ENCODE measurements at regions not wholly inside any gene's neighbourhood (a gene's known extent, or its start where the extent isn't known, plus 50 kb on each side); places are given as distances from the start of the nearest gene placed in this dataset.
"Not testable (repeated sequence)": the region's sequence is repeated elsewhere in the genome, so short reads cannot be mapped to it uniquely, and the experiment has no call there.

DNA sequence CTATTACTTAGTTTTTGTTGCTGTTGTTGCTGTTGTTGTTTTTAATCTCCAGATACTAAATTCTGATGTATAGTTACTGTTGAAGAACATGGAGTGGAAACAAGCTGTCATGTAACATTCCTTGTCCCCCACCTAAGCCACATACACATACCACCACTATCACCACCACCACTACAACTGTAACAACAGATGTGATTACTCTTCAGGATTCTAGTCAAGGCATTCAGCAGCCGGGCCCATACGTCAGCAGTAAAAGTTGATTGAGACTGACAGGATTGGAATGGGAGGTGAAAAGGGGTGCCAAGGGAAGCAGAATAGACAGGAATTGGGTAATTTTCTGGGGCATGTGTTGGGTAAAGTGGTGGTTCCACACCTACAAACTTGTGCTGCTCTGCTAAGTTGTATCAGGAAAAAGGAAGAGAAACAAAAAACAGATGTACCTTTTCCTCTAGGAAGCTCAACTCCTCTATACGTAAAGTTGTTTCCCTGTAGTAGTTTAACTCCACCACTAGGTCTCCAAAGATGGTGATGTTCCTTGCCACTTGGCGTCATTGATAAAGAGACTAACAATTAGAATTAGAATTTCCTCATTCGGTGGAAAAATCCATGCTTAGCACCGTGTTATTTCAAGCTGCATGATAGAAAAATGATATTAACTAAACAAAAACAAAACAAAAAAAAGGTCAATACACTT, 138.6 kb downstream of the ARRDC3 start:
- H3K27ac ChIP-seq: peak overlapping the region; percentile 54 to 72
- no peak overlapping the region for H3K4me3 ChIP-seq
- no peaks in the 10 kb centered on the region for H3K36me3 ChIP-seq

DNA sequence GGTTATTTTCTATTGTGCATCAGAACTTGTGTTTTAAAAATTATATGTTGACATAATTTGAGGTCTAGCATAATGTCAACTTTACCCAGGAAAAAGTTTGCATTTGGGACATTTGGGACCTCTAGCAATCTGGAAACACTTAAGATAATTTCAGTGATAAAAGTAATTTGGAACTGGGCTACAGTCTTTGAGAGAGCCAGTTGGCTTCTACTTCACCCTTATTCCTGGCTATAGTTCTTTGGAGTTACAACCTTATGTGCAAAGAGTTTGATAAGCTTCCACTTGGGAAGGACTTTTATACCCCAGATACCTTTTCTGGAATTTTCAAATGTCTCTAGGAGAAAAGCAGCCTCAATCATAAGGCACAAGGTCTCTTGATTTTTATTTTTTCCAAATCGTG, 139.3 kb downstream of the ARRDC3 start:
- Histone ChIP-seq H3K27ac (peak overlapping the region in 1 of 2 donors; percentile 72), H3K36me3 (no peaks in the 10 kb centered on the region), H3K9me3 (peaks cover 0 to 8% of the 10 kb centered on the region in 2 donors), H3K4me3 (no peak overlapping the region), H3K27me3 (no peaks in the 10 kb centered on the region), H3K4me1 (no peaks in the 10 kb centered on the region)
- TF ChIP-seq, protein P1, sequence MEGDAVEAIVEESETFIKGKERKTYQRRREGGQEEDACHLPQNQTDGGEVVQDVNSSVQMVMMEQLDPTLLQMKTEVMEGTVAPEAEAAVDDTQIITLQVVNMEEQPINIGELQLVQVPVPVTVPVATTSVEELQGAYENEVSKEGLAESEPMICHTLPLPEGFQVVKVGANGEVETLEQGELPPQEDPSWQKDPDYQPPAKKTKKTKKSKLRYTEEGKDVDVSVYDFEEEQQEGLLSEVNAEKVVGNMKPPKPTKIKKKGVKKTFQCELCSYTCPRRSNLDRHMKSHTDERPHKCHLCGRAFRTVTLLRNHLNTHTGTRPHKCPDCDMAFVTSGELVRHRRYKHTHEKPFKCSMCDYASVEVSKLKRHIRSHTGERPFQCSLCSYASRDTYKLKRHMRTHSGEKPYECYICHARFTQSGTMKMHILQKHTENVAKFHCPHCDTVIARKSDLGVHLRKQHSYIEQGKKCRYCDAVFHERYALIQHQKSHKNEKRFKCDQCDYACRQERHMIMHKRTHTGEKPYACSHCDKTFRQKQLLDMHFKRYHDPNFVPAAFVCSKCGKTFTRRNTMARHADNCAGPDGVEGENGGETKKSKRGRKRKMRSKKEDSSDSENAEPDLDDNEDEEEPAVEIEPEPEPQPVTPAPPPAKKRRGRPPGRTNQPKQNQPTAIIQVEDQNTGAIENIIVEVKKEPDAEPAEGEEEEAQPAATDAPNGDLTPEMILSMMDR (IDR thresholded peaks at IDR 0.05): no peak
- DNase-seq (ENCODE audit: low spot score): no peak

More for the DNA sequence above, 138.6 kb downstream of the ARRDC3 start:
- H3K27me3 ChIP-seq: no peaks in the 10 kb centered on the region
- TF ChIP-seq, protein P1 (IDR thresholded peaks at IDR 0.05): no peak
- no peaks in the 10 kb centered on the region for H3K4me1 ChIP-seq
- H3K9me3 ChIP-seq: peaks cover 0 to 8% of the 10 kb centered on the region in 2 donors
- no peak for DNase-seq (ENCODE audit: low spot score)

DNA sequence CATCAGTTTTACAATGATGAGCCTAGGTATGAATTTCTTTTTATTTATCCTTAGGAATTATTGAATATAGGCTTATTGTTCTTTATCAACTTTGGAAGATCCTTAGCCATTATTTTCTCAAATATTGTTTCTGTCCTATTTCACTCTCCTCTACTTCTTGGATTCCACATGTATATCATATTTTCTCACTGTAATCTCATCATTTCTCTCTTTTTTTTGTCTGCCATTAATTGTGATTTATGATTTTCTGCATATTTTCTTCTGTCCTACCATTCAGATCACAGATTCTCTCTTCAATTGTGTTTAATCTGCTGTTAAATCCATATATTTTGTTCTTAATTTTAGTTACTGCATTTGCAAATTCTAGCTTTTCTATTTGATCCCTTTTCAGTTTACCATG, 139.8 kb downstream of the ARRDC3 start:
- TF ChIP-seq, protein P1 (IDR thresholded peaks at IDR 0.05): no peak
- no peaks in the 10 kb centered on the region for H3K27me3 ChIP-seq
- no peaks in the 10 kb centered on the region for H3K4me1 ChIP-seq
- H3K9me3 ChIP-seq: peaks cover 0 to 8% of the 10 kb centered on the region in 2 donors
- no peak for DNase-seq (ENCODE audit: low spot score)
- H3K27ac ChIP-seq: no peak overlapping the region
- no peak overlapping the region for H3K4me3 ChIP-seq
- no peaks in the 10 kb centered on the region for H3K36me3 ChIP-seq

DNA sequence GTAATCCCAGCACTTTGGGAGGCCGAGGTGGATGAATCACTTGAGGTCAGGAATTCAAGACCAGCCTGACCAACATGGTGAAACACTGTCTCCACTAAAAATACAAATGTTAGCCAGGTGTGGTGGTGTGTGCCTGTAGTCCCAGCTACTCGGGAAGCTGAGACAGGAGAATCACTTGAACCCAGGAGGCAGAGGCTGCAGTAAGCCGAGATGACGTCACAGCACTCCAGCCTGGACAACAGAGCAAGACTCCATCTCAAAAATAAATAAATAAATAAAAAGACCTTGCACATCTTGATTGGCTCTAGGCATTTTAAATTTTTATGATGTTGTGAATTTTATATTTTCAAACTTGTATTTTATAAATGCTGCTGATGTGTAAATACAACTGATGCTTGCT, 141.7 kb downstream of the ARRDC3 start:
- not testable (repeated sequence) for H3K9me3 ChIP-seq; H3K4me1 ChIP-seq; H3K36me3 ChIP-seq; DNase-seq (ENCODE audit: low spot score); H3K27ac ChIP-seq; H3K27me3 ChIP-seq; H3K4me3 ChIP-seq

DNA sequence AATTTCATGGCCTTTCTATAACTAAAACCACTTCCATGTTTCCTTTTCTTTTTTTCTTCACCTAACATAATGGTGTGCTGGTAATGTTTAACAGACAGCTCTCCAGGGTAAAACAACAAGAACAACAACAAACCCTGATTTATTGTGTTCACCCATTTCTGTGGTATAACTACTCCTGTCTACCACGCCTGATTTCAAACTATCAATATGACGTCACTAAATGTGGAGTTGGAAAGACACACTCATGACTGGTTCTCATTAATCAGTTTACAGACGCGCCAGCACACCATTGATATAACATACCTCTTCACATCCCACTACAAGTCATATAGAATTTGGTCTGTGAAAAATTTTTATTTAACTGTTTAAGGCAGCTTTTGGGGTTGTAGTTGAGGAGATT, 142.9 kb downstream of the ARRDC3 start:
- no peaks in the 10 kb centered on the region for H3K27me3 ChIP-seq
- no peak overlapping the region for H3K4me3 ChIP-seq
- H3K27ac ChIP-seq: no peak overlapping the region
- no peaks in the 10 kb centered on the region for H3K36me3 ChIP-seq
- no peaks in the 10 kb centered on the region for H3K4me1 ChIP-seq
- TF ChIP-seq, protein P1 (IDR thresholded peaks at IDR 0.05): no peak
- DNase-seq (ENCODE audit: low spot score): no peak
- H3K9me3 ChIP-seq: peaks cover 0 to 8% of the 10 kb centered on the region in 2 donors

DNA sequence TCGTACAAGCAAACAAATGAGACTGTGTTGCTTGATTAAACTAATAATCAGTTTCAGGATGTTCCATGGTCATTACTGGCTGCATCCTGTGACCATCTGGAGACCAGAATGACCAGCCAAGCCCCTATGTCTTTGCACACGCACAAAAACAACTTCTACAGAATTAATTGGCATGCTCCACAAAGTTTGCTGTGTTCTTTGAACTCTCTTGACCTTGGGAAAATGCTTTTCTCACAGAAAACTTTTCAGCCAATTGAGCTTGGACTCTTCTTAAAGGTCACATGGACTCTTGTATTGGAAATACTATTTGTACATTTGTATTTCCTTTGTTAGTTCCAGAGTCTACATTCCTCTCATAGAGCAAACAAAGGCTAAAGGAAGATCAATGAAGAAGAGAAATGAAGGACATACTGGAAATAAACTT, 147.8 kb downstream of the ARRDC3 start:
- DNase-seq (ENCODE audit: low spot score): no peak
- no peaks in the 10 kb centered on the region for H3K4me1 ChIP-seq
- TF ChIP-seq, protein P1 (IDR thresholded peaks at IDR 0.05): no peak
- no peak overlapping the region for H3K27ac ChIP-seq
- no peak overlapping the region for H3K4me3 ChIP-seq
- H3K36me3 ChIP-seq: no peaks in the 10 kb centered on the region
- H3K9me3 ChIP-seq: no peaks in the 10 kb centered on the region
- H3K27me3 ChIP-seq: no peaks in the 10 kb centered on the region
